GM23338 (cell line): ENCODE measurements at regions not wholly inside any gene's neighbourhood (a gene's known extent, or its start where the extent isn't known, plus 50 kb on each side); places are given as distances from the start of the nearest gene placed in this dataset.

Source experiments
- ATAC-seq: fragments of 200-7000 bp; cut with Tn5 transposase; 3 replicates; pipeline ENCODE4 v1.9.1; 2020
- DNase-seq: peaks from one replicate; pipeline ENCODE4 v3.0.0-alpha.2; 2015; ENCODE audit warnings: low spot score
- H2AFZ ChIP-seq: fragments of 200-600 bp; sonication (generic); 2 replicates; pipeline ENCODE4 v1.8.0; 2016; ENCODE audit warnings: antibody characterized with exemption, mild to moderate bottlenecking, moderate library complexity
- H3F3A ChIP-seq: fragments of 200-600 bp; sonication (generic); replicated peaks from 2 replicates; pipeline ENCODE4 v1.8.0; 2017; ENCODE audit warnings: antibody characterized with exemption, mixed run types, low read depth
- H3K27ac ChIP-seq: fragments of 200-600 bp; sonication (generic); 2 replicates; pipeline ENCODE4 v1.6.1; 2016; ENCODE audit warnings: low read depth
- H3K27me3 ChIP-seq: fragments of 200-600 bp; sonication (generic); 2 replicates; pipeline ENCODE4 v1.8.0; 2016; ENCODE audit warnings: mild to moderate bottlenecking, mixed run types, moderate library complexity; ENCODE audit not compliant: insufficient read depth
- H3K36me3 ChIP-seq: fragments of 200-600 bp; sonication (generic); 2 replicates; pipeline ENCODE4 v1.8.0; 2016; ENCODE audit warnings: mild to moderate bottlenecking; ENCODE audit not compliant: insufficient read depth
- H3K4me1 ChIP-seq: fragments of 200-600 bp; sonication (generic); 2 replicates; pipeline ENCODE4 v1.8.0; 2016; ENCODE audit warnings: mild to moderate bottlenecking, moderate library complexity; ENCODE audit not compliant: insufficient read depth
- H3K4me2 ChIP-seq: fragments of 200-600 bp; sonication (generic); 2 replicates; pipeline ENCODE4 v1.7.1; 2017; ENCODE audit warnings: mixed run types
- H3K4me3 ChIP-seq: fragments of 200-600 bp; sonication (generic); 2 replicates; pipeline ENCODE4 v1.6.1; 2016; ENCODE audit warnings: mixed run types
- H3K79me2 ChIP-seq: fragments of 200-600 bp; sonication (generic); replicated peaks from 2 replicates; pipeline ENCODE4 v1.8.0; 2017; ENCODE audit warnings: mild to moderate bottlenecking; ENCODE audit not compliant: insufficient read depth
- H3K9me2 ChIP-seq: fragments of 200-600 bp; sonication (generic); 2 replicates; pipeline ENCODE4 v1.8.0; 2017; ENCODE audit not compliant: insufficient read depth
- H4K20me1 ChIP-seq: fragments of 200-600 bp; sonication (generic); replicated peaks from 2 replicates; pipeline ENCODE4 v1.8.0; 2017; ENCODE audit warnings: mild to moderate bottlenecking; ENCODE audit not compliant: insufficient read depth
- H3K27ac Mint-ChIP-seq: 2 replicates; pipeline ENCODE4 v1.8.0; 2020; ENCODE audit warnings: inconsistent platforms, mild to moderate bottlenecking, moderate library complexity, mixed read lengths
- H3K27me3 Mint-ChIP-seq: 3 replicates; pipeline ENCODE4 v1.8.0; 2022; ENCODE audit warnings: low read depth, mild to moderate bottlenecking, moderate library complexity, mixed read lengths, inconsistent platforms; ENCODE audit not compliant: insufficient read depth, poor library complexity
- H3K36me3 Mint-ChIP-seq: 3 replicates; pipeline ENCODE4 v1.8.0; 2021; ENCODE audit warnings: low read depth, mild to moderate bottlenecking, inconsistent platforms, moderate library complexity, mixed read lengths
- H3K4me1 Mint-ChIP-seq: 3 replicates; pipeline ENCODE4 v1.8.0; 2020; ENCODE audit warnings: mild to moderate bottlenecking, inconsistent platforms, mixed read lengths
- H3K4me3 Mint-ChIP-seq: 3 replicates; pipeline ENCODE4 v1.8.0; 2021; ENCODE audit warnings: moderate library complexity, mild to moderate bottlenecking, inconsistent platforms, mixed read lengths
- H3K9me3 Mint-ChIP-seq: 3 replicates; pipeline ENCODE4 v1.8.0; 2020; ENCODE audit warnings: moderate library complexity, mild to moderate bottlenecking, inconsistent platforms, mixed read lengths
- ETS1 ChIP-seq: IDR thresholded peaks from 2 replicates; pipeline ENCODE4 v1.6.1; 2016; ENCODE audit warnings: antibody characterized with exemption
- EZH2 ChIP-seq: fragments of 200-600 bp; sonication (generic); IDR thresholded peaks from one replicate; pipeline ENCODE4 v1.8.0; 2017; ENCODE audit warnings: antibody characterized with exemption, mild to moderate bottlenecking, low read depth; ENCODE audit not compliant: unreplicated experiment
- EZH2phosphoT487 ChIP-seq: fragments of 200-600 bp; sonication (generic); IDR thresholded peaks from one replicate; pipeline ENCODE4 v1.8.1; 2018; ENCODE audit warnings: antibody characterized with exemption; ENCODE audit not compliant: unreplicated experiment
- JUNB ChIP-seq: IDR thresholded peaks from one replicate; pipeline ENCODE4 v1.6.1; 2016; ENCODE audit warnings: antibody characterized with exemption; ENCODE audit not compliant: unreplicated experiment
- NANOG ChIP-seq: IDR thresholded peaks from 2 replicates; pipeline ENCODE4 v1.6.1; 2016; ENCODE audit warnings: antibody characterized with exemption, borderline replicate concordance
- STAT1 ChIP-seq: IDR thresholded peaks from one replicate; pipeline ENCODE4 v1.6.1; 2016; ENCODE audit warnings: antibody characterized with exemption; ENCODE audit not compliant: unreplicated experiment
- ZNF114 ChIP-seq: fragments of 250-450 bp; sonication (Bioruptor Pico); IDR thresholded peaks from 2 replicates; pipeline ENCODE4 v1.5.0; 2020; ENCODE audit warnings: mild to moderate bottlenecking, moderate library complexity
- ZNF331 ChIP-seq: fragments of 250-450 bp; sonication (Bioruptor Pico); IDR thresholded peaks from 2 replicates; pipeline ENCODE4 v1.5.0; 2020; ENCODE audit warnings: low read depth, mild to moderate bottlenecking, moderate library complexity
- TF ChIP-seq, protein P1 (sequence below): fragments of 250-450 bp; sonication (Bioruptor Pico); IDR thresholded peaks from 2 replicates; pipeline ENCODE4 v1.5.0; 2020; ENCODE audit warnings: mild to moderate bottlenecking, moderate library complexity
- TF ChIP-seq, protein P2 (sequence below): IDR thresholded peaks from one replicate; pipeline ENCODE4 v1.6.1; 2018; ENCODE audit warnings: antibody characterized with exemption; ENCODE audit not compliant: unreplicated experiment
- TF ChIP-seq, protein P3 (sequence below), 2 experiments: fragments of 200-600 bp in 1 of 2; sonication (generic) in 1 of 2; conservative IDR thresholded peaks; 2 replicates each; pipeline versions ENCODE4 v1.5.1 to v1.6.1; 2016 to 2017; ENCODE audit warnings: antibody characterized with exemption in 2 of 2, low read depth in 2 of 2, mild to moderate bottlenecking in 2 of 2, moderate library complexity in 1 of 2

GRCh38 chr21:35619184-35619583, 441.1 kb downstream of the SETD4 start (continued):
- TF ChIP-seq, protein P1, sequence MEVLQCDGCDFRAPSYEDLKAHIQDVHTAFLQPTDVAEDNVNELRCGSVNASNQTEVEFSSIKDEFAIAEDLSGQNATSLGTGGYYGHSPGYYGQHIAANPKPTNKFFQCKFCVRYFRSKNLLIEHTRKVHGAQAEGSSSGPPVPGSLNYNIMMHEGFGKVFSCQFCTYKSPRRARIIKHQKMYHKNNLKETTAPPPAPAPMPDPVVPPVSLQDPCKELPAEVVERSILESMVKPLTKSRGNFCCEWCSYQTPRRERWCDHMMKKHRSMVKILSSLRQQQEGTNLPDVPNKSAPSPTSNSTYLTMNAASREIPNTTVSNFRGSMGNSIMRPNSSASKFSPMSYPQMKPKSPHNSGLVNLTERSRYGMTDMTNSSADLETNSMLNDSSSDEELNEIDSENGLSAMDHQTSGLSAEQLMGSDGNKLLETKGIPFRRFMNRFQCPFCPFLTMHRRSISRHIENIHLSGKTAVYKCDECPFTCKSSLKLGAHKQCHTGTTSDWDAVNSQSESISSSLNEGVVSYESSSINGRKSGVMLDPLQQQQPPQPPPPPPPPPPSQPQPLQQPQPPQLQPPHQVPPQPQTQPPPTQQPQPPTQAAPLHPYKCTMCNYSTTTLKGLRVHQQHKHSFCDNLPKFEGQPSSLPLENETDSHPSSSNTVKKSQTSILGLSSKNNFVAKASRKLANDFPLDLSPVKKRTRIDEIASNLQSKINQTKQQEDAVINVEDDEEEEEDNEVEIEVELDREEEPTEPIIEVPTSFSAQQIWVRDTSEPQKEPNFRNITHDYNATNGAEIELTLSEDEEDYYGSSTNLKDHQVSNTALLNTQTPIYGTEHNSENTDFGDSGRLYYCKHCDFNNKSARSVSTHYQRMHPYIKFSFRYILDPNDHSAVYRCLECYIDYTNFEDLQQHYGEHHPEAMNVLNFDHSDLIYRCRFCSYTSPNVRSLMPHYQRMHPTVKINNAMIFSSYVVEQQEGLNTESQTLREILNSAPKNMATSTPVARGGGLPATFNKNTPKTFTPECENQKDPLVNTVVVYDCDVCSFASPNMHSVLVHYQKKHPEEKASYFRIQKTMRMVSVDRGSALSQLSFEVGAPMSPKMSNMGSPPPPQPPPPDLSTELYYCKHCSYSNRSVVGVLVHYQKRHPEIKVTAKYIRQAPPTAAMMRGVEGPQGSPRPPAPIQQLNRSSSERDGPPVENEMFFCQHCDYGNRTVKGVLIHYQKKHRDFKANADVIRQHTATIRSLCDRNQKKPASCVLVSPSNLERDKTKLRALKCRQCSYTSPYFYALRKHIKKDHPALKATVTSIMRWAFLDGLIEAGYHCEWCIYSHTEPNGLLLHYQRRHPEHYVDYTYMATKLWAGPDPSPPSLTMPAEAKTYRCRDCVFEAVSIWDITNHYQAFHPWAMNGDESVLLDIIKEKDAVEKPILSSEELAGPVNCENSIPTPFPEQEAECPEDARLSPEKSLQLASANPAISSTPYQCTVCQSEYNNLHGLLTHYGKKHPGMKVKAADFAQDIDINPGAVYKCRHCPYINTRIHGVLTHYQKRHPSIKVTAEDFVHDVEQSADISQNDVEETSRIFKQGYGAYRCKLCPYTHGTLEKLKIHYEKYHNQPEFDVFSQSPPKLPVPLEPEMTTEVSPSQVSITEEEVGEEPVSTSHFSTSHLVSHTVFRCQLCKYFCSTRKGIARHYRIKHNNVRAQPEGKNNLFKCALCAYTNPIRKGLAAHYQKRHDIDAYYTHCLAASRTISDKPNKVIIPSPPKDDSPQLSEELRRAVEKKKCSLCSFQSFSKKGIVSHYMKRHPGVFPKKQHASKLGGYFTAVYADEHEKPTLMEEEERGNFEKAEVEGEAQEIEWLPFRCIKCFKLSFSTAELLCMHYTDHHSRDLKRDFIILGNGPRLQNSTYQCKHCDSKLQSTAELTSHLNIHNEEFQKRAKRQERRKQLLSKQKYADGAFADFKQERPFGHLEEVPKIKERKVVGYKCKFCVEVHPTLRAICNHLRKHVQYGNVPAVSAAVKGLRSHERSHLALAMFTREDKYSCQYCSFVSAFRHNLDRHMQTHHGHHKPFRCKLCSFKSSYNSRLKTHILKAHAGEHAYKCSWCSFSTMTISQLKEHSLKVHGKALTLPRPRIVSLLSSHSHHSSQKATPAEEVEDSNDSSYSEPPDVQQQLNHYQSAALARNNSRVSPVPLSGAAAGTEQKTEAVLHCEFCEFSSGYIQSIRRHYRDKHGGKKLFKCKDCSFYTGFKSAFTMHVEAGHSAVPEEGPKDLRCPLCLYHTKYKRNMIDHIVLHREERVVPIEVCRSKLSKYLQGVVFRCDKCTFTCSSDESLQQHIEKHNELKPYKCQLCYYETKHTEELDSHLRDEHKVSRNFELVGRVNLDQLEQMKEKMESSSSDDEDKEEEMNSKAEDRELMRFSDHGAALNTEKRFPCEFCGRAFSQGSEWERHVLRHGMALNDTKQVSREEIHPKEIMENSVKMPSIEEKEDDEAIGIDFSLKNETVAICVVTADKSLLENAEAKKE (CRISPR knock-in tag): no peak

DNA sequence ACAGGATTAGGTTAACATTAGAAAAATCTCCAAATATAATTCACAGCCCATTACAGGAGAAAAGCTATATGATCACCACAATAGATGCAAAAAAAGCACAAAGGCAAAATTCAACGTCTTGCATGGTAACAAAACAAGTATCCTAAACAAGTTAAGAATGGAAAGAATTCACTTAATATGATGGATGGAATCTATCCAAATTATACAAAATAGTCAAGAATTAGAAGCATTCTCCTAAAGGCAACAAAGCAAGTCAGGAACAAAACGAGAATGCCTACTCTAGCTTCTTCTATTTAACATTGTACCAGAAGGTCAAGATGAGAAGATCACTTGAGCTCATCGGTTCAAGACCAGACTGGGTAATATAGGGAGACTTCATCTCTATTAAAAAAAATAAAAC, 442.8 kb downstream of the SETD4 start:
- H3K36me3 Mint-ChIP-seq: peaks cover 2% of the 10 kb centered on the region; the same call in 1 of the 3 replicates
- no peaks in the 10 kb centered on the region; the same call in 1 of the 2 replicates for H3K4me1 ChIP-seq
- H3K4me1 Mint-ChIP-seq: peaks cover 12% of the 10 kb centered on the region; the same call in 2 of the 3 replicates
- no peaks in the 10 kb centered on the region for H3K27me3 Mint-ChIP-seq
- DNase-seq: no peak
- H3K9me3 Mint-ChIP-seq: peaks cover 3% of the 10 kb centered on the region; the same call in 2 of the 3 replicates
- no peaks in the 10 kb centered on the region for H3K9me2 ChIP-seq
- no peaks in the 10 kb centered on the region for H4K20me1 ChIP-seq
- H3K27ac ChIP-seq: no peak overlapping the region
- no peak overlapping the region for H3K4me3 Mint-ChIP-seq
- no peak overlapping the region for H3K4me2 ChIP-seq
- H3K27ac Mint-ChIP-seq: no peak overlapping the region
- H2AFZ ChIP-seq: no peak overlapping the region
- no peaks in the 10 kb centered on the region for H3F3A ChIP-seq
- peaks cover 4% of the 10 kb centered on the region; the same call in 1 of the 2 replicates for H3K36me3 ChIP-seq
- ATAC-seq: no peak
- no peak overlapping the region for H3K4me3 ChIP-seq
- no peaks in the 10 kb centered on the region for H3K27me3 ChIP-seq
- no peaks in the 10 kb centered on the region for H3K79me2 ChIP-seq
- no peak for TF ChIP-seq NANOG
- TF ChIP-seq ZNF331: no peak
- no peak for TF ChIP-seq STAT1
- TF ChIP-seq JUNB: no peak
- TF ChIP-seq ZNF114 (CRISPR knock-in tag): no peak
- TF ChIP-seq, protein P2, sequence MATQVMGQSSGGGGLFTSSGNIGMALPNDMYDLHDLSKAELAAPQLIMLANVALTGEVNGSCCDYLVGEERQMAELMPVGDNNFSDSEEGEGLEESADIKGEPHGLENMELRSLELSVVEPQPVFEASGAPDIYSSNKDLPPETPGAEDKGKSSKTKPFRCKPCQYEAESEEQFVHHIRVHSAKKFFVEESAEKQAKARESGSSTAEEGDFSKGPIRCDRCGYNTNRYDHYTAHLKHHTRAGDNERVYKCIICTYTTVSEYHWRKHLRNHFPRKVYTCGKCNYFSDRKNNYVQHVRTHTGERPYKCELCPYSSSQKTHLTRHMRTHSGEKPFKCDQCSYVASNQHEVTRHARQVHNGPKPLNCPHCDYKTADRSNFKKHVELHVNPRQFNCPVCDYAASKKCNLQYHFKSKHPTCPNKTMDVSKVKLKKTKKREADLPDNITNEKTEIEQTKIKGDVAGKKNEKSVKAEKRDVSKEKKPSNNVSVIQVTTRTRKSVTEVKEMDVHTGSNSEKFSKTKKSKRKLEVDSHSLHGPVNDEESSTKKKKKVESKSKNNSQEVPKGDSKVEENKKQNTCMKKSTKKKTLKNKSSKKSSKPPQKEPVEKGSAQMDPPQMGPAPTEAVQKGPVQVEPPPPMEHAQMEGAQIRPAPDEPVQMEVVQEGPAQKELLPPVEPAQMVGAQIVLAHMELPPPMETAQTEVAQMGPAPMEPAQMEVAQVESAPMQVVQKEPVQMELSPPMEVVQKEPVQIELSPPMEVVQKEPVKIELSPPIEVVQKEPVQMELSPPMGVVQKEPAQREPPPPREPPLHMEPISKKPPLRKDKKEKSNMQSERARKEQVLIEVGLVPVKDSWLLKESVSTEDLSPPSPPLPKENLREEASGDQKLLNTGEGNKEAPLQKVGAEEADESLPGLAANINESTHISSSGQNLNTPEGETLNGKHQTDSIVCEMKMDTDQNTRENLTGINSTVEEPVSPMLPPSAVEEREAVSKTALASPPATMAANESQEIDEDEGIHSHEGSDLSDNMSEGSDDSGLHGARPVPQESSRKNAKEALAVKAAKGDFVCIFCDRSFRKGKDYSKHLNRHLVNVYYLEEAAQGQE: no peak
- no peak for TF ChIP-seq EZH2phosphoT487
- no peak for TF ChIP-seq EZH2
- TF ChIP-seq, protein P3, sequence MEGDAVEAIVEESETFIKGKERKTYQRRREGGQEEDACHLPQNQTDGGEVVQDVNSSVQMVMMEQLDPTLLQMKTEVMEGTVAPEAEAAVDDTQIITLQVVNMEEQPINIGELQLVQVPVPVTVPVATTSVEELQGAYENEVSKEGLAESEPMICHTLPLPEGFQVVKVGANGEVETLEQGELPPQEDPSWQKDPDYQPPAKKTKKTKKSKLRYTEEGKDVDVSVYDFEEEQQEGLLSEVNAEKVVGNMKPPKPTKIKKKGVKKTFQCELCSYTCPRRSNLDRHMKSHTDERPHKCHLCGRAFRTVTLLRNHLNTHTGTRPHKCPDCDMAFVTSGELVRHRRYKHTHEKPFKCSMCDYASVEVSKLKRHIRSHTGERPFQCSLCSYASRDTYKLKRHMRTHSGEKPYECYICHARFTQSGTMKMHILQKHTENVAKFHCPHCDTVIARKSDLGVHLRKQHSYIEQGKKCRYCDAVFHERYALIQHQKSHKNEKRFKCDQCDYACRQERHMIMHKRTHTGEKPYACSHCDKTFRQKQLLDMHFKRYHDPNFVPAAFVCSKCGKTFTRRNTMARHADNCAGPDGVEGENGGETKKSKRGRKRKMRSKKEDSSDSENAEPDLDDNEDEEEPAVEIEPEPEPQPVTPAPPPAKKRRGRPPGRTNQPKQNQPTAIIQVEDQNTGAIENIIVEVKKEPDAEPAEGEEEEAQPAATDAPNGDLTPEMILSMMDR (conservative IDR thresholded peaks at IDR 0.05; ENCODE audit: low read depth in 2 of 2): no peak
- no peak for TF ChIP-seq ETS1
